ENCODE measurements at regions not wholly inside any gene's neighbourhood (a gene's known extent, or its start where the extent isn't known, plus 50 kb on each side); places are given as distances from the start of the nearest gene placed in this dataset.

- no peak for TF ChIP-seq POLR2A (IDR thresholded peaks at IDR 0.05)
- TF ChIP-seq CTCF (IDR thresholded peaks at IDR 0.05) = no peak
Observed at GRCh38 chr14:106419376-106419965, 893.1 kb downstream of the TMEM121 start.

Measured in body of pancreas (tissue), 4 donors.